DMS79 (cell line): ENCODE measurements at regions not wholly inside any gene's neighbourhood (a gene's known extent, or its start where the extent isn't known, plus 50 kb on each side); places are given as distances from the start of the nearest gene placed in this dataset.
A peak's percentile ranks its signal among the peaks of the same experiment; 100 is the strongest.
"Not testable (repeated sequence)": the region's sequence is repeated elsewhere in the genome, so short reads cannot be mapped to it uniquely, and the experiment has no call there.

ENCODE experiments used
- DNase-seq: peaks from one replicate; lab custom pipeline; 2025; lab: John Stamatoyannopoulos, UW

DNA sequence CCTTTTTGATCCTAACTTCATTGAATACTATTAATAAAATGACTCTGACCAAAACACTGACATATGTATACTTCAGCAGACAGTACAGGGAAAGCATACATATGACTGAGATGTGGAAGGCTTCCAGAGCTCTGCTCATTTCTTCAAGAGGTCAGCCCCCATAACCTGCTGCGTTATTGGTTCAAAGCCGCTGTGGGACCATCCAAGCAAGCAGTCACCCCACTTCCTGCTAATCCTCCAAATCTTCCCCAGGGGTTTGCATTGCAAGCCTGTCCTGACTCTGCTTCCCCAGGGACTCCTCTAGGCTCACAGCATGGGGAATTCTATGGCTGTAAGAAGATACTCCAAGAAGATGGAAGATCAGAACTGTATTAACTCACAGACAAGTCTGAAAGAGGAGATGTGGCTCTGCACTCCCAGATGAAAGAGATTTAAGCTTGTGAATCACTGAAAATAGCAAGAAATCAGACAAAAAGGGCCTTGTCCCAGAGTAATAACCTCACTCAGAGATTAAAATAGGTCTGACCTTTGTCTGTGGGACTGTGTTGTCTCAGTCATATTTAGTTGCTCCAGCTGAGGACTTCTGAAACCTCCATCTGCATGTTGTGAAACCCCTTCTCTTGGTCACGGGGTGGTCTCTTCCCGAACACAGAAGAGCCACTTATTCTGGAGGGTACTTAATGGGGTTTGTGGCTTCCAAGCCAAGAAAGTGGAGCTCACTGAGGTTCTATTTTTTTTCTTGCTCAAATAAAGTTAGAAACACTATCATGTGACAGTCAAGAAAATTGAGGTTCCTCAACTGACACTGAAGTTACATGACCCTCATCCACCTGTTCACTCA lies 101.5 kb upstream of the MARCKS start:
- peak; percentile 61 for DNase-seq

DNA sequence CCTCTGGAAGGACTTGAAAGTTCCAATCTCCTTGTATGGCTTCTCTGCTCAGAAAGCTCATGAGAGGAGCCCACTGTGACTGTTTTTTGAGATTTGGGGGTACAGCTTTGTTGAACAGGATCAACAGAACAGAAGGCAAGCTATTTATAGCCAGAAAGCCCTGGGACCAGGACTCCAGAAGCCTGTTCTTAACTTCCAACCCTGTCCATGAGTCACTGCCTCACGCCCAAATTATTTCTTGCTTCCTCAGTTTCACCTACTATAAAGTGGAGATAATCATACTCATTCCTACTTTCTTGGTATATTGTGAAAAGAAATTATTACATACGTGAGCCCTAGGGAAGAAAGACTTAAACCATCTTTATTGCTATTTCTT lies 100.9 kb upstream of the MARCKS start:
- no peak for DNase-seq

DNA sequence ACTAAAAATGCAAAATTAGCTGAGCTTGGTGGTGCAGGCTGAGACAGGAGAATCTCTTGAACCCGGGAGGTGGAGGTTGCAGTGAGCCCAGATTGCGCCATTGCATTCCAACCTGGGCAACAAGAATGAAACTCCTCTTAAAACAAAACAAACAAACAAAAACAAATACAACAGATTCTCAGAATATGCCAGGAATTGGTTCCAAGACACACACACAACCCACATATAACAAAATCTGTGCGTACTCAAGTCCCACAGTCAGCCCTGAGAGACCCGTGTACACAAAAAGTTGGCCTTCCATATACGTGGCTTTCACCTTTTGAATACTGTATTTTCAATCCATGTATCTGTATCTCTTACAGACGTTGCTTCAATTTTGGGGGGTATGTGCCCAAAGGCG lies 98.9 kb upstream of the MARCKS start:
- no peak for DNase-seq

DNA sequence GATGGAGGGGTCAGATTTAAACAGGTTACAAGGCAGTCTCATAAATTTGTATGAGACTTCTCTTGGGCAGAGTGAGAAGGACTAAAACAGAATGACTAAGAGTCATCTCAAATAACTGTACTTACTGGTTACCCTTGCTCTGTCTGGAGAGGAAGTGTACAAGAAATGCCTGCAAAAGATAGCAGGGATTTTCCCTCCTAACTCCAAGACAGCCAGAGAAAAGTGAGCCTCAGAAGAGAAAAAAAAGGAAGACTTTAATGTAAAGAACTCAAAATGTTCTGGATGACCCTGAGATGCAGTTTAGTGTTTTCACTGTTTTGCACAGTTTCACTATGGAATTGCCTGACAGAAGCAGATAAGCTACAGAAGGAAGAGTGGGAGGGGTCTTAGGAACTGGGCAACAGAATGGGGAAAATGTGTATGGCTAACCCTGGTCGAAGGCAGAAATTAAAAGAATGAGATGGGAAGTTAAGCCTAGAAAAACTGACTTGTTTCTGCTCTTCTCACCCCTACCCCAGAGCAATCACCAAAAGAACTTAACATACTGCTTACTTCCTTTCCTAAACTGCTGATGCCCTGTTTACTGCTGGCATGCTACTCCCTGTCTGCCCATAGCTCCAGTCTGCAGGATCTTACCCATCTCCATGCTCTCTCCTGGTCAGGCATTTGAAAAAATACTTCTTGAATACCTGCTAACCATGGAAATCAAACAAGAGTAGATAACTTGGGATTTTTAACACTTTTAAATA lies 98.1 kb upstream of the MARCKS start:
- DNase-seq = no peak

DNA sequence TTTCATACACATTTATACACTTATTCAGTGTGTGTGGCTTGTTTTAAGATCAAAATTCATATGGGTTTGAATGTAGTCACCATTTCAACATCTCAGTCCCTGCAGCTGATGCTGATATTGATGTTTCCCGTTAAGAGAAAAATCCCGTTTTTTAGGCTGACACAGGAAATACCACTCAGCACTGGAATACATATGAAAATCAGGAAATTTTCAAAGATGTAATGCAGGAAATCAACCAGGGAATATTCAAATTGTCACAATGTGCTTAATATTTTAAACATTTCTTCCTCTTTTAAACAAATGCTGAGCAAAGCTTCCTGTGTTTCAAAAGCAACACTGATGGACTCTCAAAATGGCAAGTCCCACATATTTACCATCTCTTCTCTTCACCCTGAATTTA lies 94.5 kb upstream of the MARCKS start:
- no peak for DNase-seq

DNA sequence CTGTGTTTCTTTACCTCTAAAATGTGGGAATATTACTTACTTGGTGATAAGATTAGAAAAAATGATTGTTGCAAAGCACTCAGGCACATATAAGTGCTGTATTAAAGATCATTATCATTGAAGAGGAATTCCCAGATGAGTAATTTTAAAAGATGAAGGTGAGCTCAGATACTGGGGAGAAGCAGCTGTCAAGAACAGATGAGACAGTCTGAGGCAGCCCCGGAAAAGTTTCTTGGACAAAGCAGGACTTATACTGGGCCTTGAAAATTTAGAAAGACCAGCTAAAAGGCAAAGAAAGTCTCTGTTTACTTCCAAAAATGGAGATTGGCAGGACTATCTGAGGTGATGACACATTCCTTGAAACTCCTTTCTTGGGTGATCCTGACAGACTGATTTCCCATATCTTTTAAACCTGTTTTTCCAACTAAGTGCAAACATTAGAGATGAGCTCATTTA lies 93.8 kb upstream of the MARCKS start:
- no peak for DNase-seq

DNA sequence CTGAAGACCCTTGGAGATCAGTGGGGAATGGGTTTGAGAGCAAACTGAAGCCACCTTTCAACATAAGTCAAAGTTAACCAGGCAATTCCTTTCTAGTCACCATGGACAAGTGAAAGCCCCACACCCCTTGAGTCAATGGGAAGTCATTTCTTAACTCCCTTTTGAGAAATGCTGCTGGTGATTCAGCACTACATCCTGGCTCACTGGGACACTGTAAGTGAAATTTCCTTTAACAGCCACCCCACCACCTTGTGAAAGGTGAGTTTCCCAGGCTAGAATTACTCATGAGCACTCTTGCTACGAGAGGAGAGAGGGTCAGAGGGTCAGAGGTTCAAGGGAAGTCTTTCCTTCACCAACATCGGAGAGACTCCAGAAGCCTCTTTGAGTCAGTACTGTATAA lies 93.3 kb upstream of the MARCKS start:
- DNase-seq = no peak

DNA sequence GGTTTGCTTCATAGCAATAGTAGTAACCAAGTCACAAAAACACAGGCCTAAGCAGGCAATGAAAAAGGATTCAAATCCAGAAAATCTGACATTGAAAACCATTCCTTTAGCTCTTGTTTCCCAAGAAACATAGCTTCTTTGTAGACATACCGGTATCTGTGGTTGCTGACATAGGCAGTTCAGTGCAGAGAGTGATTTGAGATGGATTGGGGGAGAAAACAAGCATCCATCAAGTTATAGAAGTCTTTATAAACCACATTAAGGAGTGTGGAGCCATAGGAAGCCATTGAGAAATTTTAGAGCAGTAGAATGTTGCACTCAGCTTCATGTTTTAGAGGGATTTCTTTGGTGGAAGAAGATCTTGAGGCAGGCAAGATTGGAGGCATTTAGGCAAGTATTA lies 91.2 kb upstream of the MARCKS start:
- no peak for DNase-seq

DNA sequence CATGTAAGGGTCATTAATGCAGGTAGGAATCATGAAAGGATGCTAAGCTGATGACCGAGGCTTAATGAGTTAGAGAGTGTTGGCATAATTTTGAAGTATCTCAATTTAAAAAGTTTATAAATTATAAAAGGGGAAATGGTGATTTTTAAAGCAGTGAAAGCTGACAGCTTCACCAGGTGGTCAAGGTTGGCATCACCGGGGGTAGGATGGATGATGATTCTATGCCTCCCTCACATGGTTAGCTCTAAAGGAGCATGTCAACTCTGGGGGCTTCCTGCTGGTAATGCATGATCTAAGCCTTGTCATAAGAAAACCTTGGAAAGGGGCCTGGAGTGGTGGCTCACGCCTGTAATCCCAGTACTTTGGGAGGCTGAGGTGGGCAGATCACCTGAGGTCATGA lies 89.2 kb upstream of the MARCKS start:
- DNase-seq = no peak

DNA sequence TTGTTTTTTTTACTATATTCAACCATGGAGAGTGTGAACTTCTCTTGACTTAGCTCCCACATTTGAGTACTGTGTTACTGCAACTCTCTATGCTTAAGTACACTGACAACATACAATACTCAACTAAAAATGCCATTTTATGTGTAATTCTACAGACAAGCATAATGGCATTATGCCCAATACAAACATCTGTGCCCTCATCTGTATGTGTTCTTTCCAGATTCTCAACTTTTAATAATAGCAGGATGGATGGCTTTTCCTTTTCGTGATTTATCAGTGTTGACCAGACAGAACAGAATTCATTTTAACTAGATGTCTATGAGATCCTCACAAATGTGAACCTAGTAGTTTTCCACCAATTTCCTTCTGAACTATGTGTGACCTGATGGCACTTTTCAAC lies 84.2 kb upstream of the MARCKS start:
- no peak for DNase-seq

DNA sequence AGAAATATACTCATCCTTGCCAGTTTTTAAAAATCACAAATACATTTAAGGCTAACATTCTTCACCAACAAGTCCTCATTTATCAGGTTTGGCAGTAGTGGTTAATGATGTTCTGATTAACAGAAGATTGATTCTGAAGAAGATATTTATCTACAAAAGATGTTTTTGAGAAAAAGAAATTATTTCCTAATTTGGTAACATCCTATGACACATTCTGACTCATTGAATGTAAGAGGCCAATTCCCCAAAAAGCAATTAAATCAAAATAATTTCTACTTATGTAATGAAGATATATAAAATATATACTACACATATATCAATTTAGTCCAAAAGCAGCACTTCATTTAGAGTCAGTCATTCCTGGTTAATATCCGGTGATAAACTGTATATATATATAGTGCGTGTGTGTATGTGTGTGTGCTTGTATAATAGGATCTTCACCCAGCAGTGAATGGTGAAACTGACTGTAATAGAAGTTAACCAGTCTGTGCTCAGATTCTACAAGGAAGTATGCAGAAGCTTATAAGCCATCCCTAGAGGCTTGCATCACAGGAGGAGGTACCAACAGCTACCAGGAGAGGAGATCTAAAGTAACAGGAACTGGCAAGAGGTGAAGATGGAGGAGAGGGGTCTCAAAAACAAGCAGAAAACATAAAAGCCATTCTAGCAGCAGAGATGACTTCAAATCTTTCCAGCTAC lies 82.9 kb upstream of the MARCKS start:
- no peak for DNase-seq

DNA sequence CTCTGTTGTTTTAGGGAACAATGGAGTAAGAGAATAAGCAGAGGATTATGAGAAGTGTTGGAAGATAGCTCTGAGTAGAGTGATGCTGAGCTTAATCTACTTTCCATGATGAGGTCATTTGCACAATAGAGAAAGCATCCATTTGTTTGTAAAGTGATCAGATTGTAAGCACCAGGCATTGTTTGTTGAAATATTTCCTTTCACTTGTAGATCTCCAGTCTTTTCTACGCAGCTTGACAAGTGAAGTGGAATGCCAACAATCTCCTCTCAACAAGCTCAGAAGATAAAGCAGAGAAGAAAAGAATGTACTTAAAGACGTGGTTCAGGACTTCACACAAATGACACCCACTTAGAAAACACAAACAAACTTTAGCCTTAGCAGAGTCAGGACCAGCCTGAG lies 80.1 kb upstream of the MARCKS start:
- DNase-seq = no peak

DNA sequence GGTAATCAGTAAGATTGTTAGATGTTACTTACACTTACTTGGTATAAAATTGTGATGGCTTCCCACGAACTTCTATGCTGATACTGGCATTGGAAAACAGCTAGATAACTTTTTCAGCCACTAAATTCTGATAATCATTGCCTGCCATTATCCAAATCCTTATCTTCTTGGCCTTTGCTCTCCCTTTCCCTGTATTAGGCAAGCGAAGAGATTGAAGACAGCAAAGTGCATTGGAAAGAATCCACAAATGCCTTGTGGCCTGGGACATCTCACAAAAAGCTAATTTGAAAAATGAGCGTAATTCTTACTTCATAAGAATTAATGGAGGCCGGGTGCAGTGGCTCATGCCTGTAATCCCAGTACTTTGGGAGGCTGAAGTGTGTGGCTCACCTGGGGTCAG lies 79.5 kb upstream of the MARCKS start:
- DNase-seq = no peak

DNA sequence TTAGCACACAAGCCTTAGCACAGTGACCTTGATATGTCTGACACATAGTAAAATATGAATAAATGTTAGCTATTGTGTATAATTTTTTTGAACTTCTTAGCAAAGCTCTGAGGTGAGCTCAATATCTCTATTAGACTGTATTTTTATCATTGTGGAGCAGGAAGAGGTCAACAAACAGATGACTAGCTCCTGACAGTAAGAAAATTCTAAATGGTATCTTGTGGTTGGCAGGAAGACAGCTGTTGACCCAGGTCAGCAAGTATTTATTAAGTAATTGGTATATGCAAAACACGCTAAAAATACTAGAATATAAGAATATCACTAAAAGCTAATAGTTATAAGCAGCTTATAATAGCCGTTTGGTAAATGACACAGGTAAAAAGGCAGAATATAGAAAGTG lies 77.5 kb upstream of the MARCKS start:
- no peak for DNase-seq

DNA sequence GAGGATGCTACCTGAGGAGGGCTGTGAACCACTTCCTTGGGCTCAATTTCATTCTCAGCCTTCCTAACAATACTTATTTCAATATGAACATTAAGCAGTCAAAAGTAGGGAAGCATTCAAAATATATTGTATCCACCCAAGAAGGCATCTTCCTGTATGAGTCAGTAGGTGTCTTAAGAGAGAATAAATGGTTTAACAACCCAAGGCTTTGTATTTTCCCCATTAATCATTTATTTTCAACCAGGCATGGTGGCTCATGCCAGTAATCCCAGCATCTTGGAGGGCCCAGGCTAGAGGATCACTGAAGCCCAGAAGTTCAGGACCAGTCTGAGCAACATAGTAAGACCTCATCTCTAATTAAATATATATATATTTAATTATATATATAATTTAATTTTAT lies 74.5 kb upstream of the MARCKS start:
- no peak for DNase-seq

DNA sequence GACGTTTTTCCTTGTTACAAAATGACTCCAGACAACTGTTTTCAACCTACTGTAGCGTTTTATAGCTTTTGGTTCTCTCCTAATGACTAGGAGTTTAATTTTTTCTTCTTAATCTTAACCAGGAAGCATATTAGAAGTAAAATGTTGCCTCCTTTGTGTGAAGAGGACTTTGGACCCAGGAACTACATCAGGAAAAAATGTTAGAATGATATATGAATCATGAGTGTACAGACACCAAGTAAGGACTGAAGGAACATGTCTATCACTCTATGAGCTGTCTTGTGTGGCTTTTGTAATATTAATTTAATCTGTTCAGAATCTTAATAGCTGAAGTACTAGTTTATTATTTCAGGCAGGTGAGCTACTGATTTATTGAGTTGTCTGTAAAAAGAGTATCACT lies 71.0 kb upstream of the MARCKS start:
- DNase-seq = no peak

DNA sequence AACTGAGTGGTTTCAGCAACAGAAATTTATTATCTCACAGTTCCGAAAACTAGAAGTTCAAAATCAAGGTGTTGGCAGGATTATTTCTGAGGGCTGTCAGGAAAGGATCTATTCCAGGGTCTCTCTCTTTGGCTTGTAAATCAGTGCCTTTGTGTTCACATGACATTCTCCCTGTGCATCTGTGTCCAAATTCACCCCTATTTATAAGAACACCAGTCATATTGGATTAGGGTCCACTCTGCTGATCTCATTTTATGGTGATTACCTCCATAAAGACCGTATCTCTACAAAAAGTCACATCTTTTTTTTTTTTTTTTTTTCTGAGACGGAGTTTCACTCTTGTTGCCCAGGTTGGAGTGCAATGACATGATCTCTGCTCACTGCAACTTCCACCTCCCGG lies 68.6 kb upstream of the MARCKS start:
- DNase-seq = no peak

DNA sequence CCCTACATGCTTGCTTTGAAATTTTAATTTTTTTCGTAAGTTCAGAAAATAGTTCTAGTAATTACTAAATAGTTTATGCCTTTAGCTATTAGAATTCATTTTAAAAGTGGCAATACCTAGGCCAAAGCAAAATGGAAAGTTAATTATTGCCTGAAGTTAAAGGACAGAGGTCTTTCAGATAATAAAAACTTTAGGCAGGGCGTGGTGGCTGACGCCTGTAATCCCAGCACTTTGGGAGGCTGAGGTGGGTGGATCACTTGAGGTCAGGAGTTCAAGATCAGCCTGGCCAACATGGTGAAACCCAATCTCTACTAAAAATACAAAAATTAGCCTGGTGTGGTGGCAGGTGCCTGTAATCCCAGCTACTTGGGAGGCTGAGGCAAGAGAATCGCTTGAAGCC lies 65.9 kb upstream of the MARCKS start:
- not testable (repeated sequence) for DNase-seq

DNA sequence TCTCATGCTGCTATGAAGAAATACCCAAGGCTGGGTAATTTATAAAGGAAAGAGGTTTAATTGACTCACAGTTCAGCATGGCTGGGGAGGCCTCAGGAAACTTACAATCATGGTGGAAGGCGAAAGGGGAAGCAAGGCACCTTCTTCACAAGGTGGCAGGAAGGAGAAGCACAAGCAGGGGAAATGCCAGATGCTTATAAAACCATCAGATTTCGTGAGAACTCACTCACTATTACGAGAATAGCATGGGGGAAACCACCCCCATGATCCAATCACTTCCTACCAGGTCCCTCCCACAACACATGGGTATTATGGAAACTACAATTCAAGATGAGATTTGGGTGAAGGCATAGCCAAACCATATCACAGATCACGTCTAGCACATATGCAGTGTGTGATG lies 61.8 kb upstream of the MARCKS start:
- not testable (repeated sequence) for DNase-seq

DNA sequence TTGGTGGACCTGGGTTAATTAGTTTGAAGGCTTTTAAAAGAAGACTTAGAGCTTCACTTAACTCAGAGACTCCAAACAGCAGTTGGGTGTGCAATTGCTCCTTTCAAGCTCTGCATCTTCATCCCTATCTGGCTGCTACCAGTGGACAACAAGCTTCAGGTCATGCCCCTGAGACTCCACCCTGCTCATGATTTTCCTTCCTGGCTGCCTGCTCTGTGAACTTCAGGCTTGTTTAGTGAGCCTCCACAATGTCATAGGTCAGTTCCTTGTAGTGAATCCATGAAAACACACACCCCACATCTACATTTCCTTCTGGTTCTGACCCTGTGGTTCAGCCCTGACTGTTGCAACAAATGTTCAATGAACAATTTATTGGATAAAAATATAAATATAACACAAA lies 61.1 kb upstream of the MARCKS start:
- DNase-seq = no peak

DNA sequence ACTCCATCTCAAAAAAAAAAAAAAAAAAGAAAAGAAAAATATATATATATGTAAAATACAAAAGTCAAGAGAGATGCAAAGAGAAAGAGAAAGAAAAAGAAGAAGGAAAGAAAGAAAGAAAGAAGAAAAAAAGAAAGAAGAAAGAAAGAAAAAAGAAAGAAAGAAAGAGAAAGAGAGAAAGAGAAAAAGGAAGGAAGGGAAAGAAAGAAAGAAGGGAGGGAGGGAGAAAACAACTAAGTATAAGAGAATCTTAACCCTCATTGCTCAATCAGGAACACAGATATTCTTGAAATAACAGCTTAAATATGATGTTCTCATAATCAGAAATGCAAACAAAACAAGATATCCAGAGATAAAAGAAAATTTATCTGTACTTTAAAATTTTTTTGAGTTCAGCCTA lies 54.4 kb upstream of the MARCKS start:
- no peak for DNase-seq

DNA sequence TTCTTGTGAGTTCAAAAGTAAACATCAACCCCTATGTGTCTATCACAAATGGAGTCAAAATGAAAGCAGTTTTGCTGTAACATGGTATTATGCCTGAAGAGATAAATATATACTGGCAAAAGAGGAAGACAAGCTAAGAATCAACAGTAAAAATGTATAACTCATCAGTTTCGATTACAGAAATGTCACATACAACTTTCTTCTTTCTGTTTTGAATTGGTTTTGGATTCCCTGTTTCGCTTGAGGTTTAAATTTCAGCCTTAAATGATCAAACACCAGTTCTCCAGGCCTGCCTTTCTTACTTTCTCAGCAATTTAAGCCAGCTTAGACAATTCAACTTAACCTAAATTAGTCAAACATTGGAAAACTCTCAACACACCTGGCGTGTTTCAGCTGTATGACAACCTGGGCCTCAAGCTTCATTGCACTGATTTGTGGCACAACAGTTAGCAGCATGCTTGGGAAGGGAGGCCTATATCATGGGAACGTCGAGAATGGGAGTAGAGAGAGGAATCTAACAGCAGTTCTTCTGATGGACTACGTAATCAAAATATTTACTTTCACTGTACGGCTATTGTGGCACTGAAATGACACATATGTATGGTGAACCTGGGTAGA lies 51.9 kb upstream of the MARCKS start:
- no peak for DNase-seq
